ENCODE measurements at regions not wholly inside any gene's neighbourhood (a gene's known extent, or its start where the extent isn't known, plus 50 kb on each side); places are given as distances from the start of the nearest gene placed in this dataset.

DNA sequence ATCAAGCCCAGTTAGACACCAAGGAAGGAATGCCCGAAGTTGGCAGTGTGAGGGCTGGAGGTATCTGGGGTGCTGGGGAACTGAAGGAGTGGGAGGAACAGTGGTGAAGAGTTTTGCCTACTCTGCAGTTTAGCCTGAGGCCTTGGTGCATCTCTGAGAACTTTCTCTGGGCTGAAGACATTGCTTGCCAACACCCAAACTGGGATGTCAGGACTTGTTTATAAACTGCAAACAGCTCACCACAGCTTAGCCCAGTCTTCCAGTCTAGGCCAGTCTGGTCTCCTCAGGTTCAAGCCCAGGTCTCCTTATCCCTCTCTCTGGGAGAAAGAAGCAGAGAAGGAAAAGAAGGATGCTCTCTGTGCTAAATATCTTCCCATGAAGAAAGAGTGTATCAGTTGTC is 68.0 kb upstream of the BOC start:
- no peaks in the 10 kb centered on the region for H3K27me3 ChIP-seq (ENCODE audit: low read depth)
- no peak overlapping the region for H3K4me3 ChIP-seq
- H3K27ac ChIP-seq (replicated peaks) = no peak overlapping the region
- TF ChIP-seq, protein P1, sequence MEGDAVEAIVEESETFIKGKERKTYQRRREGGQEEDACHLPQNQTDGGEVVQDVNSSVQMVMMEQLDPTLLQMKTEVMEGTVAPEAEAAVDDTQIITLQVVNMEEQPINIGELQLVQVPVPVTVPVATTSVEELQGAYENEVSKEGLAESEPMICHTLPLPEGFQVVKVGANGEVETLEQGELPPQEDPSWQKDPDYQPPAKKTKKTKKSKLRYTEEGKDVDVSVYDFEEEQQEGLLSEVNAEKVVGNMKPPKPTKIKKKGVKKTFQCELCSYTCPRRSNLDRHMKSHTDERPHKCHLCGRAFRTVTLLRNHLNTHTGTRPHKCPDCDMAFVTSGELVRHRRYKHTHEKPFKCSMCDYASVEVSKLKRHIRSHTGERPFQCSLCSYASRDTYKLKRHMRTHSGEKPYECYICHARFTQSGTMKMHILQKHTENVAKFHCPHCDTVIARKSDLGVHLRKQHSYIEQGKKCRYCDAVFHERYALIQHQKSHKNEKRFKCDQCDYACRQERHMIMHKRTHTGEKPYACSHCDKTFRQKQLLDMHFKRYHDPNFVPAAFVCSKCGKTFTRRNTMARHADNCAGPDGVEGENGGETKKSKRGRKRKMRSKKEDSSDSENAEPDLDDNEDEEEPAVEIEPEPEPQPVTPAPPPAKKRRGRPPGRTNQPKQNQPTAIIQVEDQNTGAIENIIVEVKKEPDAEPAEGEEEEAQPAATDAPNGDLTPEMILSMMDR (IDR thresholded peaks at IDR 0.05; ENCODE audit: borderline replicate concordance) = no peak
- intact Hi-C loops (cut with micrococcal nuclease) = no loop called here
- H3K4me1 ChIP-seq = peaks cover 1% of the 10 kb centered on the region
- H3K9me3 ChIP-seq (replicated peaks) = no peaks in the 10 kb centered on the region
- no peak for DNase-seq
- H3K36me3 ChIP-seq = no peaks in the 10 kb centered on the region

DNA sequence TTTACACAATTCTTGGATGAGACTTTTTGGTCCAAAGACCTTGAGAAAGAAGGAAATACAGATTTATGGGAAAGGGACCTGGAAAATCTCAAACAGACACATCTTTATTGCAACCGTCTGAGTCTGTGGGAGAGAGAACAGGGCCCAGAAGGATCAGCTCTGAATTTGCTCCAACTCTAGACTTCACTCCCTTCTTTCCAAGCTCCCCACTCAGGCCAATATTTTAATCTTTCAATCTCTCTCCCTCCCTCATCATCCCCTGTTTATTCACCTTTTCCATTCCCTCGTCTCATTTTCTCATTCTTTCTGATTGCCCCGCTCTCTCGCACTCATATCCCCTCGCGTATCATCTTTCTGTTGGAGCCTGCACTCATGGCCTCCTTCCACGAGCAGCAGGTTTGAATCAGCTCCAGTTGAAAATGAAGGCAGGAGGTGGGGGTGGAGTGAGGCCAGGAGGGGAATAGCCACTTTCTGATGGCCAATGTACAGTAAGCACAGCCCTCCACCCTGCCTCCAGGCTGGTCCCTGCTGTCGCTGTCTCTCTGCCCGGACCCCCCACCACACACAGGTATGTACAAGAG is 63.6 kb upstream of the BOC start:
- Histone ChIP-seq H3K9me3 (replicated peaks) (no peaks in the 10 kb centered on the region), H3K27ac (replicated peaks) (peak overlapping the region; percentile 74), H3K27me3 (ENCODE audit: low read depth) (no peaks in the 10 kb centered on the region), H3K4me1 (peaks cover 32% of the 10 kb centered on the region), H3K36me3 (no peaks in the 10 kb centered on the region), H3K4me3 (no peak overlapping the region)
- intact Hi-C loops (cut with micrococcal nuclease) = no loop called here
- TF ChIP-seq, protein P1 (IDR thresholded peaks at IDR 0.05; ENCODE audit: borderline replicate concordance) = no peak
- DNase-seq = peak; percentile 30

DNA sequence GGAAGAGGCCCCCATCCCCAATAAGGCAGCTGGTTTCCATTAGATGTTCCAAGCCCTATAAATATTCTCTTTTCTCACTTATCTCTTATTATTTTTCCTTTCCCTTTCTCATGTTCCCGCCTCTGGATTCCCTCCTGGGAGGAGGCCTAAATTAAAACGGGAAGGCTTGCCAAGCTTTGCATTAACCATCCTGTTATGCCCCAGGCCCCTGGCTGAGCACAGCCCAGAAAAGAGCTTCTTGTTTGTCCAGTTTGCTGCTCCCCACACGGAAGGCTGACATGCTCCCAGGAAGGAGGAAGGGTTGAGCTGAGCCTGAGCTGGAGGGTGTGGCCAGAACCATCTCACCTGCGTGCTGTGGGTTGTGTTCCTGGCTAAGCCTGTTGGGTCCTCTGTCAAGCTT is 63.1 kb upstream of the BOC start:
- Histone ChIP-seq H3K36me3 (no peaks in the 10 kb centered on the region), H3K9me3 (replicated peaks) (no peaks in the 10 kb centered on the region), H3K4me3 (no peak overlapping the region), H3K27me3 (ENCODE audit: low read depth) (no peaks in the 10 kb centered on the region), H3K27ac (replicated peaks) (peak overlapping the region; percentile 74), H3K4me1 (peaks cover 37% of the 10 kb centered on the region)
- intact Hi-C loops (cut with micrococcal nuclease) = no loop called here
- TF ChIP-seq, protein P1 (IDR thresholded peaks at IDR 0.05; ENCODE audit: borderline replicate concordance) = no peak
- no peak for DNase-seq

DNA sequence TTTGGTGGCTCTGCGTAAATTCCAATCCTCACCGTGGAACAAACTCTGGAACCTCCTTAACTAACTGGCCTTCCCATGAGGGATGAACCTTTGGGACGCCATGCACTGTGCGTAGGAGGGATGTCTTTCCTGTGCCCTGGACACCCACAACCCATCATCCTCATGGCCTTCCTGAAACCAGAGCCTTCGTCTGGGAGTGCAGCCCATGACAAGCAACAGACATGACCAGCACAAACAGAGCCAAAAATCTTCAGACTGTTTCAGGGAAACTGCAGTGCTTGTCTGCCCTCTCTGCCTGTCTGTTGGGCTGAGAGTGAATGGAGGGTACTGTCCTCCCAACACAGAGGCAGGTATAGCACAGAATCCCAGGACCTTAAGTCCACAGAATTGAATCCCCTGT is 61.1 kb upstream of the BOC start:
- DNase-seq = no peak
- Histone ChIP-seq H3K36me3 (no peaks in the 10 kb centered on the region), H3K27me3 (ENCODE audit: low read depth) (no peaks in the 10 kb centered on the region), H3K9me3 (replicated peaks) (no peaks in the 10 kb centered on the region), H3K4me1 (peaks cover 41% of the 10 kb centered on the region), H3K4me3 (no peak overlapping the region), H3K27ac (replicated peaks) (peak overlapping the region; percentile 74)
- TF ChIP-seq, protein P1 (IDR thresholded peaks at IDR 0.05; ENCODE audit: borderline replicate concordance) = no peak
- intact Hi-C loops (cut with micrococcal nuclease) = no loop called here

DNA sequence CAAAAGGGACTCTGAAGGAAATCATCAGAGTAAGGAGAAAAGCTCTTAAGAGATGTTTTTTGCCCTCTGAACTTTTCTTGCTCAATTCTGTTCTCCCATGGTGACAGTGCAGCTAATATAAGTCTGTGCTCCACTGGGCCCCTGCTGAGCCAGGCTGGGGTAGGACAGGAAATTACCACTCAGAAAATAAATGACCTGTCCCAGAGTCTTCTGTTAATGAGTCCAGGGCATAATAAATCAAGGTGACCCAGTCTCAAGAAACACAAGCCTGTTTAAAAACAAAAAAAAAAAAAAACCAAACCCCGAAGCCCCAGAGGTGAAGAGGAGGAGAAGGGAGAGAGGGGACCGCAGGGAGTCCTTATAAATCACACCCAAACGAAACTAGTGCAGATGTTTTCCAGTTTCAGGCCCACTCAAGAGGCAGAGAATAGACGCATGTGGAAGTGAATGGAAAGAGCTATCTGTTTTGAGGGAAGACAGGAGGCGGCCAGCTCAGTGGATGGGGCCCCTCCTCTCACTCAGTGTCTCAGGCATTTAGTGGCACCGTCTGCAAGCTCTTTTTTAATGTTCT is 59.8 kb upstream of the BOC start:
- TF ChIP-seq, protein P1 (IDR thresholded peaks at IDR 0.05; ENCODE audit: borderline replicate concordance) = no peak
- no peak for DNase-seq
- H3K27ac ChIP-seq (replicated peaks) = peak overlapping the region; percentile 74
- H3K27me3 ChIP-seq (ENCODE audit: low read depth) = no peaks in the 10 kb centered on the region
- H3K9me3 ChIP-seq (replicated peaks) = no peaks in the 10 kb centered on the region
- no peaks in the 10 kb centered on the region for H3K36me3 ChIP-seq
- intact Hi-C loops (cut with micrococcal nuclease) = no loop called here
- no peak overlapping the region for H3K4me3 ChIP-seq
- H3K4me1 ChIP-seq = peaks cover 41% of the 10 kb centered on the region

Measured in left ventricle myocardium inferior (tissue), 1 donor.